ENCODE measurements at regions not wholly inside any gene's neighbourhood (a gene's known extent, or its start where the extent isn't known, plus 50 kb on each side); places are given as distances from the start of the nearest gene placed in this dataset.

- CTCF ChIA-PET = interaction anchor here (0.6 to 0.7 kb wide), 2 partner anchors 23 to 1173 kb away, joined by 3 to 4 read pairs; no protein-coding TSS in a partner anchor
- no peak for TF ChIP-seq CTCF (IDR thresholded peaks at IDR 0.05; ENCODE audit: unreplicated experiment)
- intact Hi-C loops (cut with micrococcal nuclease) = no loop called here
These were observed 117.5 kb upstream of the PRPS1L1 start for GRCh38 chr7:18145160-18145559.

GRCh38 chr7:18151422-18151821 is 123.8 kb upstream of the PRPS1L1 start:
- DNase-seq (ENCODE audit: unreplicated experiment) = peak; percentile 4
- no peak overlapping the region for H3K4me3 Mint-ChIP-seq (ENCODE audit: unreplicated experiment)
- peaks cover 5% of the 10 kb centered on the region for H3K4me1 Mint-ChIP-seq (ENCODE audit: insufficient read depth, unreplicated experiment)
- H3K27me3 Mint-ChIP-seq (ENCODE audit: insufficient read depth, unreplicated experiment) = no peaks in the 10 kb centered on the region
- no peaks in the 10 kb centered on the region for H3K36me3 Mint-ChIP-seq (ENCODE audit: insufficient read depth, unreplicated experiment)
- intact Hi-C loops (cut with micrococcal nuclease) = no loop called here
- no peak for TF ChIP-seq CTCF (IDR thresholded peaks at IDR 0.05; ENCODE audit: unreplicated experiment)
- H3K27ac Mint-ChIP-seq (ENCODE audit: low read depth, unreplicated experiment) = no peak overlapping the region
- CTCF ChIA-PET = interaction anchor here (0.6 to 1.1 kb wide), 3 partner anchors 201 to 1001 kb away, joined by 3 to 7 read pairs (median 4); no protein-coding TSS in a partner anchor
- POLR2A ChIA-PET = interaction anchor here (0.7 kb wide), 1 partner anchor 392 kb away, joined by 3 read pairs; no protein-coding TSS in a partner anchor
- no TSS peak for BruUV-seq (replicated peaks)
- peaks cover 7% of the 10 kb centered on the region for H3K9me3 Mint-ChIP-seq (ENCODE audit: unreplicated experiment)

More at GRCh38 chr7:18145160-18145559, 117.5 kb upstream of the PRPS1L1 start:
- no TSS peak for BruUV-seq (replicated peaks)
- POLR2A ChIA-PET = interaction anchor here (1.2 kb wide), 1 partner anchor 97 kb away, joined by 3 read pairs; no protein-coding TSS in a partner anchor
- DNase-seq (ENCODE audit: unreplicated experiment) = no peak
- no peak overlapping the region for H3K4me3 Mint-ChIP-seq (ENCODE audit: unreplicated experiment)
- H3K27me3 Mint-ChIP-seq (ENCODE audit: insufficient read depth, unreplicated experiment) = peaks cover 10% of the 10 kb centered on the region
- H3K36me3 Mint-ChIP-seq (ENCODE audit: insufficient read depth, unreplicated experiment) = no peaks in the 10 kb centered on the region
- no peaks in the 10 kb centered on the region for H3K4me1 Mint-ChIP-seq (ENCODE audit: insufficient read depth, unreplicated experiment)
- no peaks in the 10 kb centered on the region for H3K9me3 Mint-ChIP-seq (ENCODE audit: unreplicated experiment)
- no peak overlapping the region for H3K27ac Mint-ChIP-seq (ENCODE audit: low read depth, unreplicated experiment)

- Mint-ChIP-seq H3K4me3 (ENCODE audit: unreplicated experiment) (no peak overlapping the region), H3K27me3 (ENCODE audit: insufficient read depth, unreplicated experiment) (no peaks in the 10 kb centered on the region), H3K4me1 (ENCODE audit: insufficient read depth, unreplicated experiment) (peaks cover 5% of the 10 kb centered on the region), H3K9me3 (ENCODE audit: unreplicated experiment) (peaks cover 7% of the 10 kb centered on the region), H3K36me3 (ENCODE audit: insufficient read depth, unreplicated experiment) (no peaks in the 10 kb centered on the region), H3K27ac (ENCODE audit: low read depth, unreplicated experiment) (no peak overlapping the region)
- TF ChIP-seq CTCF (IDR thresholded peaks at IDR 0.05; ENCODE audit: unreplicated experiment) = no peak
- intact Hi-C loops (cut with micrococcal nuclease) = no loop called here
- ChIA-PET CTCF (no interaction called here), POLR2A (no interaction called here)
- DNase-seq (ENCODE audit: unreplicated experiment) = no peak
- BruUV-seq (replicated peaks) = no TSS peak
These were observed 125.6 kb upstream of the PRPS1L1 start for GRCh38 chr7:18153183-18153748.

- Mint-ChIP-seq H3K36me3 (ENCODE audit: insufficient read depth, unreplicated experiment) (no peaks in the 10 kb centered on the region), H3K27ac (ENCODE audit: low read depth, unreplicated experiment) (no peak overlapping the region), H3K9me3 (ENCODE audit: unreplicated experiment) (peaks cover 7% of the 10 kb centered on the region), H3K4me1 (ENCODE audit: insufficient read depth, unreplicated experiment) (peaks cover 5% of the 10 kb centered on the region), H3K4me3 (ENCODE audit: unreplicated experiment) (no peak overlapping the region), H3K27me3 (ENCODE audit: insufficient read depth, unreplicated experiment) (no peaks in the 10 kb centered on the region)
- ChIA-PET CTCF (no interaction called here), POLR2A (no interaction called here)
- BruUV-seq (replicated peaks) = no TSS peak
- TF ChIP-seq CTCF (IDR thresholded peaks at IDR 0.05; ENCODE audit: unreplicated experiment) = no peak
- intact Hi-C loops (cut with micrococcal nuclease) = no loop called here
- DNase-seq (ENCODE audit: unreplicated experiment) = no peak
These were observed 127.1 kb upstream of the PRPS1L1 start for GRCh38 chr7:18154726-18155125.
